Ovary (tissue), 3 donors: ENCODE measurements at regions not wholly inside any gene's neighbourhood (a gene's known extent, or its start where the extent isn't known, plus 50 kb on each side); places are given as distances from the start of the nearest gene placed in this dataset.

Experiments
- EP300 ChIP-seq: sonication (generic); formaldehyde crosslinking; IDR thresholded peaks from one replicate; pipeline ENCODE4 v1.6.1; 2017; ENCODE audit warnings: antibody characterized with exemption
- POLR2A ChIP-seq: fragments of 450-650 bp; IDR thresholded peaks from one replicate; pipeline ENCODE4 v1.6.1; 2017; ENCODE audit warnings: antibody characterized with exemption, mild to moderate bottlenecking, moderate library complexity
- TF ChIP-seq, protein P1 (sequence below), 3 donors: fragments of 450-650 bp in 2 of 3; fragments of 200-600 bp in 1 of 3; IDR thresholded peaks; one replicate each; pipeline versions ENCODE4 v1.5.1 to v1.8.0; 2016 to 2022; ENCODE audit warnings: antibody characterized with exemption in 3 of 3, mild to moderate bottlenecking in 1 of 3
- donor health status: DM: no; HTN: no; CAD: no.

DNA sequence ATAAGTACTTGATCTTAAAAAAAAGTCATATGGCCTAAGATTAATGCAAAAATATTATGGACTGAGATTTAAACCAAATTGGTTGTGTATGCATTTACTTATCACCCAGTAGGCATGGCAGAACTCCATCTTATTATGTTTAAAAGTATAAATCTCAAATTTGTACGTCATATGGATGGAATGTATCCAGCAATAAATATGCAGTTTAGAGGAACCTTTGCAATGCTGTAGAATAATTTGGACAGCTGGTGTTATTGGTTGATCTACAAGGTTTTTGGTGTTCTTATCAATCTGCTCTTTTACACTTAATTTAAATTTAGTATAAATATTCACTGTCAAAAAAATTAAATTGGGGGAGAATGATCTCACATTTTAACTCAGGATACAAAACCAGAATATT is 640.2 kb downstream of the SATB2 start:
- TF ChIP-seq EP300 = no peak
- TF ChIP-seq, protein P1, sequence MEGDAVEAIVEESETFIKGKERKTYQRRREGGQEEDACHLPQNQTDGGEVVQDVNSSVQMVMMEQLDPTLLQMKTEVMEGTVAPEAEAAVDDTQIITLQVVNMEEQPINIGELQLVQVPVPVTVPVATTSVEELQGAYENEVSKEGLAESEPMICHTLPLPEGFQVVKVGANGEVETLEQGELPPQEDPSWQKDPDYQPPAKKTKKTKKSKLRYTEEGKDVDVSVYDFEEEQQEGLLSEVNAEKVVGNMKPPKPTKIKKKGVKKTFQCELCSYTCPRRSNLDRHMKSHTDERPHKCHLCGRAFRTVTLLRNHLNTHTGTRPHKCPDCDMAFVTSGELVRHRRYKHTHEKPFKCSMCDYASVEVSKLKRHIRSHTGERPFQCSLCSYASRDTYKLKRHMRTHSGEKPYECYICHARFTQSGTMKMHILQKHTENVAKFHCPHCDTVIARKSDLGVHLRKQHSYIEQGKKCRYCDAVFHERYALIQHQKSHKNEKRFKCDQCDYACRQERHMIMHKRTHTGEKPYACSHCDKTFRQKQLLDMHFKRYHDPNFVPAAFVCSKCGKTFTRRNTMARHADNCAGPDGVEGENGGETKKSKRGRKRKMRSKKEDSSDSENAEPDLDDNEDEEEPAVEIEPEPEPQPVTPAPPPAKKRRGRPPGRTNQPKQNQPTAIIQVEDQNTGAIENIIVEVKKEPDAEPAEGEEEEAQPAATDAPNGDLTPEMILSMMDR (IDR thresholded peaks at IDR 0.05) = no peak
- TF ChIP-seq POLR2A = no peak
